Fibroblast of pulmonary artery (primary cell): ENCODE measurements at regions not wholly inside any gene's neighbourhood (a gene's known extent, or its start where the extent isn't known, plus 50 kb on each side); places are given as distances from the start of the nearest gene placed in this dataset.
A peak's percentile ranks its signal among the peaks of the same experiment; 100 is the strongest.

Experiments
- DNase-seq: peaks from one replicate; pipeline ENCODE4 v3.0.0-alpha.2; 2010; ENCODE audit warnings: low read depth
- H3K4me3 ChIP-seq: replicated peaks from 2 replicates; pipeline ENCODE4 v1.5.1; 2011; ENCODE audit warnings: low read depth, mild to moderate bottlenecking, control low read depth, low read length, moderate library complexity
- CTCF ChIP-seq: IDR thresholded peaks from 2 replicates; pipeline ENCODE4 v1.5.1; 2011; ENCODE audit warnings: mild to moderate bottlenecking, control low read depth, low read length, inconsistent platforms; ENCODE audit errors: missing control alignments

GRCh38 chr10:42491001-42491592, 147.3 kb downstream of the ZNF33B start:
- H3K4me3 ChIP-seq, result no peak overlapping the region
- DNase-seq, result no peak
- TF ChIP-seq CTCF, result no peak

GRCh38 chr10:42490368-42490767, 148.0 kb downstream of the ZNF33B start:
- DNase-seq, result no peak
- H3K4me3 ChIP-seq, result no peak overlapping the region
- no peak for TF ChIP-seq CTCF

GRCh38 chr10:42488416-42488815, 150.0 kb downstream of the ZNF33B start:
- DNase-seq, result peak; percentile 55
- TF ChIP-seq CTCF, result no peak
- H3K4me3 ChIP-seq, result no peak overlapping the region

GRCh38 chr10:42482411-42482810, 156.0 kb downstream of the ZNF33B start:
- DNase-seq, result no peak
- no peak overlapping the region for H3K4me3 ChIP-seq
- no peak for TF ChIP-seq CTCF

- no peak overlapping the region for H3K4me3 ChIP-seq
- no peak for DNase-seq
- no peak for TF ChIP-seq CTCF
Measured at GRCh38 chr10:42479057-42479456, 159.3 kb downstream of the ZNF33B start.

- TF ChIP-seq CTCF, result no peak
- no peak for DNase-seq
- no peak overlapping the region for H3K4me3 ChIP-seq
Measured at GRCh38 chr10:42477170-42477569, 161.2 kb downstream of the ZNF33B start.

- no peak for DNase-seq
- no peak for TF ChIP-seq CTCF
- H3K4me3 ChIP-seq, result peak overlapping the region; percentile 53
Measured at GRCh38 chr10:42476101-42476500, 162.3 kb downstream of the ZNF33B start.
